ENCODE measurements at regions not wholly inside any gene's neighbourhood (a gene's known extent, or its start where the extent isn't known, plus 50 kb on each side); places are given as distances from the start of the nearest gene placed in this dataset.

DNA sequence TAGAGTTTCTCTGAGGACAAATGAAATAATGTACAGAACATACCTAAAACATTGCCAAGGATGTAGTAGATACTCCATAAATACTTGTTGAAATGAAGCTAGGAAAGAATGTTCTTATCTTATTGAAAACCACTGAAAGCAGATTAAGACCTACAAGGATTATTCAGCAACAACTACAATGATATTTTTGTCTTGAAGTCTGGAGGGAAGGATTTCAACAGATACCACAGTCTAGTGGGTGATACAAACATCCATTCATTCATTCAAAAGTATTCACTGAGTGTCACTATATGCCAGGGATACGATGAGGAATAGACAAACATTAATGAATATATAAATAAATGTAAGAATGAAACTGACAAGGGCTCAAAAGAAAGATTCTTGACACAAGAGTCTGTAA lies 74.7 kb upstream of the THBS1 start:
- Histone ChIP-seq H3K27ac (no peak overlapping the region), H3K27me3 (replicated peaks; ENCODE audit: insufficient read depth) (no peaks in the 10 kb centered on the region), H3K9me3 (no peaks in the 10 kb centered on the region), H3K36me3 (no peaks in the 10 kb centered on the region), H3K4me3 (no peak overlapping the region), H3K4me1 (ENCODE audit: control insufficient read depth in 1 of 2, low read depth in 2 of 2) (no peaks in the 10 kb centered on the region)
- no peak for ATAC-seq (ENCODE audit: insufficient number of reproducible peaks, low FRiP score, low read depth)
- TF ChIP-seq, protein P1, sequence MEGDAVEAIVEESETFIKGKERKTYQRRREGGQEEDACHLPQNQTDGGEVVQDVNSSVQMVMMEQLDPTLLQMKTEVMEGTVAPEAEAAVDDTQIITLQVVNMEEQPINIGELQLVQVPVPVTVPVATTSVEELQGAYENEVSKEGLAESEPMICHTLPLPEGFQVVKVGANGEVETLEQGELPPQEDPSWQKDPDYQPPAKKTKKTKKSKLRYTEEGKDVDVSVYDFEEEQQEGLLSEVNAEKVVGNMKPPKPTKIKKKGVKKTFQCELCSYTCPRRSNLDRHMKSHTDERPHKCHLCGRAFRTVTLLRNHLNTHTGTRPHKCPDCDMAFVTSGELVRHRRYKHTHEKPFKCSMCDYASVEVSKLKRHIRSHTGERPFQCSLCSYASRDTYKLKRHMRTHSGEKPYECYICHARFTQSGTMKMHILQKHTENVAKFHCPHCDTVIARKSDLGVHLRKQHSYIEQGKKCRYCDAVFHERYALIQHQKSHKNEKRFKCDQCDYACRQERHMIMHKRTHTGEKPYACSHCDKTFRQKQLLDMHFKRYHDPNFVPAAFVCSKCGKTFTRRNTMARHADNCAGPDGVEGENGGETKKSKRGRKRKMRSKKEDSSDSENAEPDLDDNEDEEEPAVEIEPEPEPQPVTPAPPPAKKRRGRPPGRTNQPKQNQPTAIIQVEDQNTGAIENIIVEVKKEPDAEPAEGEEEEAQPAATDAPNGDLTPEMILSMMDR (IDR thresholded peaks at IDR 0.05): no peak
- no peak for DNase-seq (ENCODE audit: low spot score)

DNA sequence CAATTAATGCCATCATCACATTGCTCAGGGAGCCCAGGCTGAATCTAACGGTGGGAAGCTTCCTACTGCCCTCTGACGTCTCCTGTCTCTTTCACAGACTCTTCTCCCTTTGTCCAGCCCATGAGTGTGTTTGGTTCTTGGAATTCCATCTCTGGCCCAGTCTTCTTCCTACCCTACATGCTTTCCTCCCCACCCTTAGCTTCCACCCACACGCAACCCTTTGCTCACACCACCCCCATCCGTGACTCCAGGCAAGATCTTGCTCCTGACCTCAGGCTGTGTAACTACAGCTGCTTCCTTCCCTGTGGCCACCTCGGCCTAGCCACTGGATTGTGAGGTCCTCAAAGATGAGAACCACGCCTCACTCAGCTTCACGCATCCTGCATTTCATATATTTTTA lies 72.3 kb upstream of the THBS1 start:
- TF ChIP-seq, protein P1 (IDR thresholded peaks at IDR 0.05): no peak
- DNase-seq (ENCODE audit: low spot score) (no peak), ATAC-seq (ENCODE audit: insufficient number of reproducible peaks, low FRiP score, low read depth) (no peak)

DNA sequence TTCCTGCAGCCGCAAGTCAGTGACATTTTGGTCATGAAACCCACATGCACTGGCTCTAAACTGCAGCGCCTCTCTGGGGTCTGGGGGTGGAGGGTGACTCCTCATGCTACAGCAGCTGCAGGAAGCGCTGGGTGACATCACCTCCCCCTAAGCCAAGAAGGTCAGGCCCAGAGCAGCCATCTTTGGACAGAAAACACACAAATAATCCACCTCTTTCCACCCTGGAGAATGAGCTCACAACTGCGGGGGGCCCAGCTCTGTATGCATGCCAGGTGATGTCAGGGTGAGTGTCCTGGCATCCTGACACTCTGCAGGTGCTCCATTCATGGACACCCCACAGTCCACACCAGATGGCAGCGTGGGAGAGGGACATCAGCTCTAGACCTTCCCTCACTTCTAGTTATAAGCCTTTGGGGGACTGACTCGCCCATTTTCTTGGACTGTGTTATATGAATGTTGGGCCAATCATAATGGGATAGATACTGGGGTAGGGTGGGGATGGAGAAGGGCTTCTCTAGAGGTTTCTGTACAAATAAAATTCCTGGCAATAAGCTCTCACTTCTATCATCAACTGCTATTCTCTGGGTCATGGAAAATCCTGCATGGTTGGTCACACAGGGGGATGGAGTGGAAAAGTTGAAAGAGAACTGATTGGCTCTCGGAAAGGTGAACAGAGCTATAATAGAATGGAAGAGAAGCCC lies 70.7 kb upstream of the THBS1 start:
- ATAC-seq (ENCODE audit: insufficient number of reproducible peaks, low FRiP score, low read depth) (no peak), DNase-seq (ENCODE audit: low spot score) (no peak)
- H3K4me3 ChIP-seq: no peak overlapping the region
- TF ChIP-seq, protein P1 (IDR thresholded peaks at IDR 0.05): no peak
- H3K27ac ChIP-seq: no peak overlapping the region
- no peaks in the 10 kb centered on the region for H3K27me3 ChIP-seq (replicated peaks; ENCODE audit: insufficient read depth)
- H3K4me1 ChIP-seq (ENCODE audit: control insufficient read depth in 1 of 2, low read depth in 2 of 2): no peaks in the 10 kb centered on the region
- H3K36me3 ChIP-seq: no peaks in the 10 kb centered on the region
- peaks cover 5% of the 10 kb centered on the region for H3K9me3 ChIP-seq

More for the DNA sequence above, 72.3 kb upstream of the THBS1 start:
- Histone ChIP-seq H3K4me3 (no peak overlapping the region), H3K4me1 (ENCODE audit: control insufficient read depth in 1 of 2, low read depth in 2 of 2) (no peaks in the 10 kb centered on the region), H3K27me3 (replicated peaks; ENCODE audit: insufficient read depth) (no peaks in the 10 kb centered on the region), H3K36me3 (no peaks in the 10 kb centered on the region), H3K27ac (no peak overlapping the region), H3K9me3 (no peaks in the 10 kb centered on the region)

DNA sequence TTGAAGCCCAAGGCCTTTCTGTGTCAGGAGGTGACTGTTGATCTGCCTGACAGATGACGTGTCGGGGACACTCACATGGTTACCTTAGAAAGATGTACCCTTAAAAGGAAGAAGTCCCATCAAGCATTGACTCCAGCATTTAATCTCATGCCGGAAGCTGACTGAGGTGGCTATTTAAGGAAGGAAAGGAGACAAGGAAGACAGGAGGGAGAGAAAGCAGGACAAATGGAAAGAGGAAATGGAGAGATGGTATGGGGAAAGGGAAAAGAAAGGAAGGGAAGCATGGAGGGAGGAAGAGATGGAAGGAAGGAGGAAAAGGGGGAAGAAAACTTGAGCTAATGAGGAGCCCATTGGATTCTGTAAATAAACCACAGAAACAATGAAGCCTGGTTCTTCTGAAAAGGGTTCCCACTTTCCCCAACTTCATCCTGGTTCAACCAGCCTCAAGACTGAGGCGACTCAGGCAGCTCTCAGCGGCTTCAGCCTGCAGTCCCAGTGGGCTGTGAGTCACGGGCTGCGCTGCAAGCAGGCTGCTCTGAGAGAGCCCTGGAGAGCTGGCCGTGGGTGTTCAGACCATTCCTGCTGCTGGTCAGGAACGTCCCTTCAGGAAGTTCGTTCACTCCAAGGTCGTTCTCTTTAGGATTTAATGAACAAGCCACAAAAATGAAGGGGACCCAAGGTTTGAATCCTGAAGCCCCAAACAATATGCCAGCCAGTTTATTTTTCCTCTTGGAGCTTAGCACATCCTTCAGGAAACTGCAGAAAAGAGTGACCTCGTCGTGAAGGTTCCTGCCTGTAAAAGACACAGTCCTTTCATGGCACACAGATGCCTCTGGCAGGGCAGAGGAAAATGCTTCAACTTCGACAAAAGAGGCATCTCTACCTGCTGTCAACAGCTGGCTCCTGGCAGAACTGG lies 69.6 kb upstream of the THBS1 start:
- TF ChIP-seq, protein P1 (IDR thresholded peaks at IDR 0.05): no peak
- H3K4me1 ChIP-seq (ENCODE audit: control insufficient read depth in 1 of 2, low read depth in 2 of 2): no peaks in the 10 kb centered on the region
- DNase-seq (ENCODE audit: low spot score) (no peak), ATAC-seq (ENCODE audit: insufficient number of reproducible peaks, low FRiP score, low read depth) (no peak)
- no peaks in the 10 kb centered on the region for H3K36me3 ChIP-seq
- H3K27ac ChIP-seq: no peak overlapping the region
- H3K4me3 ChIP-seq: no peak overlapping the region
- H3K27me3 ChIP-seq (replicated peaks; ENCODE audit: insufficient read depth): no peaks in the 10 kb centered on the region
- H3K9me3 ChIP-seq: peaks cover 7% of the 10 kb centered on the region

DNA sequence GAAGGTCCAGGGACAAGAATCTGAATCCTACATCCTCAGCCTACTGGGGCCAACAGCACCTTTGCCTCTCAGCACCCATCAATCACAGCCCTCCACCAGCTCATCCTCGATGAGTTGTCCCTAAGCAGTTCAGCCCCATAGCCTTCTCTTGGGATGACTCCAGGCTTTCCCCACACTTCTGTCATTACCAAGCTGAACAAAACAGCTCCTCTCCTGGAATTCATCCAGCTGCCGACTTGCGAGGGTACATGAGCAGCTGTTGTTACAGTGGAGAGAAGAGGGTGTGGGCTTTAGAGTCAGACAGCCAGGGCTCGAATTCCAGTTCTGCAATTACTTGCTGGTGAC lies 69.0 kb upstream of the THBS1 start:
- H3K27ac ChIP-seq: no peak overlapping the region
- ATAC-seq (ENCODE audit: insufficient number of reproducible peaks, low FRiP score, low read depth) (no peak), DNase-seq (ENCODE audit: low spot score) (no peak)
- no peaks in the 10 kb centered on the region for H3K27me3 ChIP-seq (replicated peaks; ENCODE audit: insufficient read depth)
- no peaks in the 10 kb centered on the region for H3K36me3 ChIP-seq
- no peaks in the 10 kb centered on the region for H3K4me1 ChIP-seq (ENCODE audit: control insufficient read depth in 1 of 2, low read depth in 2 of 2)
- H3K4me3 ChIP-seq: no peak overlapping the region
- TF ChIP-seq, protein P1 (IDR thresholded peaks at IDR 0.05): no peak
- H3K9me3 ChIP-seq: peaks cover 7% of the 10 kb centered on the region

Measured in thoracic aorta (tissue), 2 donors.